NOMO-1 treated with dmso at 0.1 percent for 144 hours (cell line): ENCODE measurements at regions not wholly inside any gene's neighbourhood (a gene's known extent, or its start where the extent isn't known, plus 50 kb on each side); places are given as distances from the start of the nearest gene placed in this dataset.

Experiments used
- DNase-seq: peaks from one replicate; lab custom pipeline; 2025; ENCODE audit not compliant: unreplicated experiment; lab: John Stamatoyannopoulos, UW

- DNase-seq = no peak
Observed at GRCh38 chr9:105143136-105143430, 101.4 kb upstream of the SLC44A1 start.

GRCh38 chr9:105144076-105144475 lies 100.4 kb upstream of the SLC44A1 start:
- DNase-seq = no peak

GRCh38 chr9:105144841-105145240 lies 99.6 kb upstream of the SLC44A1 start:
- no peak for DNase-seq

- no peak for DNase-seq
Observed at GRCh38 chr9:105146677-105147076, 97.8 kb upstream of the SLC44A1 start.

GRCh38 chr9:105147110-105147871 lies 97.2 kb upstream of the SLC44A1 start:
- DNase-seq = no peak

- no peak for DNase-seq
Observed at GRCh38 chr9:105148328-105149006, 96.0 kb upstream of the SLC44A1 start.

GRCh38 chr9:105150991-105151685 lies 93.3 kb upstream of the SLC44A1 start:
- no peak for DNase-seq

GRCh38 chr9:105151686-105151995 lies 92.8 kb upstream of the SLC44A1 start:
- DNase-seq = no peak

- DNase-seq = no peak
Observed at GRCh38 chr9:105154723-105155191, 89.7 kb upstream of the SLC44A1 start.

GRCh38 chr9:105157171-105157583 lies 87.3 kb upstream of the SLC44A1 start:
- DNase-seq = peak; percentile 48

GRCh38 chr9:105158020-105158419 lies 86.4 kb upstream of the SLC44A1 start:
- DNase-seq = no peak

GRCh38 chr9:105158898-105159297 lies 85.6 kb upstream of the SLC44A1 start:
- DNase-seq = no peak

- DNase-seq = no peak
Observed at GRCh38 chr9:105168870-105169319, 75.6 kb upstream of the SLC44A1 start.

GRCh38 chr9:105171076-105171475 lies 73.4 kb upstream of the SLC44A1 start:
- DNase-seq = no peak

GRCh38 chr9:105171589-105171988 lies 72.9 kb upstream of the SLC44A1 start:
- no peak for DNase-seq

- DNase-seq = no peak
Observed at GRCh38 chr9:105172436-105172835, 72.0 kb upstream of the SLC44A1 start.

- DNase-seq = no peak
Observed at GRCh38 chr9:105173306-105173705, 71.1 kb upstream of the SLC44A1 start.

- no peak for DNase-seq
Observed at GRCh38 chr9:105173826-105174225, 70.6 kb upstream of the SLC44A1 start.

GRCh38 chr9:105176194-105176593 lies 68.3 kb upstream of the SLC44A1 start:
- no peak for DNase-seq

GRCh38 chr9:105178076-105178475 lies 66.4 kb upstream of the SLC44A1 start:
- DNase-seq = no peak

- peak; percentile 16 for DNase-seq
Observed at GRCh38 chr9:105187781-105188180, 56.7 kb upstream of the SLC44A1 start.

GRCh38 chr9:105188746-105189145 lies 55.7 kb upstream of the SLC44A1 start:
- no peak for DNase-seq
